Duodenal mucosa (tissue), 2 donors: ENCODE measurements at regions not wholly inside any gene's neighbourhood (a gene's known extent, or its start where the extent isn't known, plus 50 kb on each side); places are given as distances from the start of the nearest gene placed in this dataset.

ENCODE experiments used
- H3K27ac ChIP-seq: one replicate; pipeline ENCODE4 v1.7.0; 2013; ENCODE audit warnings: low read depth, low read length
- H3K27me3 ChIP-seq, 2 donors: one replicate each; pipeline ENCODE4 v1.7.0; 2013; ENCODE audit warnings: low read length in 2 of 2, control low read depth in 1 of 2; ENCODE audit not compliant: insufficient read depth in 2 of 2, control insufficient read depth in 1 of 2
- H3K36me3 ChIP-seq, 2 donors: one replicate each; pipeline ENCODE4 v1.7.0; 2013; ENCODE audit warnings: low read length in 2 of 2, control low read depth in 1 of 2; ENCODE audit not compliant: insufficient read depth in 2 of 2, control insufficient read depth in 1 of 2
- H3K4me1 ChIP-seq, 2 donors: one replicate each; pipeline ENCODE4 v1.7.0; 2013; ENCODE audit warnings: low read length in 2 of 2, control low read depth in 1 of 2; ENCODE audit not compliant: insufficient read depth in 2 of 2, control insufficient read depth in 1 of 2
- H3K4me3 ChIP-seq, 2 donors: one replicate each; pipeline ENCODE4 v1.7.0; 2013; ENCODE audit warnings: low read length in 2 of 2, low read depth in 1 of 2
- H3K9ac ChIP-seq, 2 donors: one replicate each; pipeline ENCODE4 v1.7.0; 2013; ENCODE audit warnings: low read length in 2 of 2, low read depth in 1 of 2
- H3K9me3 ChIP-seq, 2 donors: one replicate each; pipeline ENCODE4 v1.7.0; 2013; ENCODE audit warnings: low read length in 2 of 2, control low read depth in 1 of 2; ENCODE audit not compliant: control insufficient read depth in 1 of 2

- H3K27ac ChIP-seq, result no peak overlapping the region
Observed at GRCh38 chr14:95389471-95390011, 69.8 kb upstream of the CLMN start.

GRCh38 chr14:95388699-95389098 lies 69.0 kb upstream of the CLMN start:
- peaks cover 0 to 5% of the 10 kb centered on the region in 2 donors for H3K27me3 ChIP-seq
- H3K4me1 ChIP-seq, result no peaks in the 10 kb centered on the region
- no peaks in the 10 kb centered on the region for H3K36me3 ChIP-seq
- H3K27ac ChIP-seq, result no peak overlapping the region
- no peaks in the 10 kb centered on the region for H3K9me3 ChIP-seq
- no peak overlapping the region for H3K4me3 ChIP-seq
- no peak overlapping the region for H3K9ac ChIP-seq

More at GRCh38 chr14:95389471-95390011, 69.8 kb upstream of the CLMN start:
- no peak overlapping the region for H3K4me3 ChIP-seq
- no peak overlapping the region for H3K9ac ChIP-seq
- peaks cover 0 to 5% of the 10 kb centered on the region in 2 donors for H3K27me3 ChIP-seq
- no peaks in the 10 kb centered on the region for H3K4me1 ChIP-seq
- H3K36me3 ChIP-seq, result no peaks in the 10 kb centered on the region
- H3K9me3 ChIP-seq, result no peaks in the 10 kb centered on the region

GRCh38 chr14:95387826-95388445 lies 68.2 kb upstream of the CLMN start:
- Histone ChIP-seq H3K27ac (no peak overlapping the region), H3K4me3 (no peak overlapping the region), H3K4me1 (no peaks in the 10 kb centered on the region), H3K27me3 (peaks cover 0 to 5% of the 10 kb centered on the region in 2 donors), H3K36me3 (no peaks in the 10 kb centered on the region), H3K9me3 (no peaks in the 10 kb centered on the region), H3K9ac (no peak overlapping the region)

- peaks cover 0 to 5% of the 10 kb centered on the region in 2 donors for H3K27me3 ChIP-seq
- no peaks in the 10 kb centered on the region for H3K9me3 ChIP-seq
- no peak overlapping the region for H3K27ac ChIP-seq
- no peak overlapping the region for H3K9ac ChIP-seq
- H3K36me3 ChIP-seq, result no peaks in the 10 kb centered on the region
- no peak overlapping the region for H3K4me3 ChIP-seq
- no peaks in the 10 kb centered on the region for H3K4me1 ChIP-seq
Observed at GRCh38 chr14:95386536-95387095, 66.9 kb upstream of the CLMN start.

GRCh38 chr14:95385701-95386100 lies 66.0 kb upstream of the CLMN start:
- Histone ChIP-seq H3K9ac (no peak overlapping the region), H3K27ac (no peak overlapping the region), H3K4me3 (no peak overlapping the region), H3K9me3 (no peaks in the 10 kb centered on the region), H3K4me1 (no peaks in the 10 kb centered on the region), H3K27me3 (peaks cover 0 to 5% of the 10 kb centered on the region in 2 donors), H3K36me3 (no peaks in the 10 kb centered on the region)

- Histone ChIP-seq H3K27ac (no peak overlapping the region), H3K9me3 (peaks cover 4 to 13% of the 10 kb centered on the region in 2 donors), H3K27me3 (peaks cover 0 to 5% of the 10 kb centered on the region in 2 donors), H3K4me1 (no peaks in the 10 kb centered on the region), H3K36me3 (no peaks in the 10 kb centered on the region), H3K9ac (no peak overlapping the region), H3K4me3 (no peak overlapping the region)
Observed at GRCh38 chr14:95382747-95383146, 63.0 kb upstream of the CLMN start.

- no peak overlapping the region for H3K4me3 ChIP-seq
- no peak overlapping the region for H3K27ac ChIP-seq
- H3K9me3 ChIP-seq, result peaks cover 4 to 13% of the 10 kb centered on the region in 2 donors
- H3K27me3 ChIP-seq, result peaks cover 0 to 5% of the 10 kb centered on the region in 2 donors
- no peak overlapping the region for H3K9ac ChIP-seq
- no peaks in the 10 kb centered on the region for H3K4me1 ChIP-seq
- no peaks in the 10 kb centered on the region for H3K36me3 ChIP-seq
Observed at GRCh38 chr14:95381726-95382125, 62.0 kb upstream of the CLMN start.

- Histone ChIP-seq H3K9me3 (peaks cover 4 to 13% of the 10 kb centered on the region in 2 donors), H3K4me3 (no peak overlapping the region)
Observed at GRCh38 chr14:95380350-95381042, 60.8 kb upstream of the CLMN start.

GRCh38 chr14:95379634-95380033 lies 59.9 kb upstream of the CLMN start:
- Histone ChIP-seq H3K36me3 (no peaks in the 10 kb centered on the region), H3K4me1 (no peaks in the 10 kb centered on the region), H3K27ac (no peak overlapping the region), H3K27me3 (no peaks in the 10 kb centered on the region), H3K9me3 (peaks cover 4 to 13% of the 10 kb centered on the region in 2 donors), H3K9ac (no peak overlapping the region), H3K4me3 (no peak overlapping the region)

More at GRCh38 chr14:95380350-95381042, 60.8 kb upstream of the CLMN start:
- peaks cover 0 to 1% of the 10 kb centered on the region in 2 donors for H3K27me3 ChIP-seq
- no peaks in the 10 kb centered on the region for H3K36me3 ChIP-seq
- no peak overlapping the region for H3K27ac ChIP-seq
- no peak overlapping the region for H3K9ac ChIP-seq
- no peaks in the 10 kb centered on the region for H3K4me1 ChIP-seq

GRCh38 chr14:95375539-95376109 lies 55.9 kb upstream of the CLMN start:
- Histone ChIP-seq H3K27ac (no peak overlapping the region), H3K36me3 (no peaks in the 10 kb centered on the region), H3K9me3 (peaks cover 4 to 13% of the 10 kb centered on the region in 2 donors), H3K4me3 (no peak overlapping the region), H3K27me3 (no peaks in the 10 kb centered on the region), H3K9ac (no peak overlapping the region), H3K4me1 (no peaks in the 10 kb centered on the region)
